ENCODE measurements at regions not wholly inside any gene's neighbourhood (a gene's known extent, or its start where the extent isn't known, plus 50 kb on each side); places are given as distances from the start of the nearest gene placed in this dataset.

DNA sequence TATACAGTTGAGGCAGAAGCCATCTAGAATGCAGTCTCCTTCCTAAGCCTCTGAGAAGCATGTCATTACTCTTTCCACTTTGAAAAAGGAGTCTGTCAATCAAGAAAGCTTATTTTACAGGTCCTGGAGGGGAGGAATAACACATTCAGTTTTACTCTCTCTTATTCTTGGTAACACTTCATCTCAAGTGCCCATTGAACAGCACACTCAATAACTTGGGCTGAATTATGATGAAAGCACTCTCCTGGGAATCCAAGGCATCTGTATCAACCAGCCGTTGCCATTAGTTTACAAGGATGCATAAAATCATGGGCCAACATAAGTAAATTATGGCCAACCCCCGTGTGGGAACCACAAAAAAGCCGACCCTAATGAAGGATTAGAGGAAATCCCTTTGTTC lies 282.4 kb downstream of the C4orf33 start:
- intact Hi-C loops (cut with DNase I), result no loop called here
- DNase-seq (ENCODE audit: low spot score), result no peak

DNA sequence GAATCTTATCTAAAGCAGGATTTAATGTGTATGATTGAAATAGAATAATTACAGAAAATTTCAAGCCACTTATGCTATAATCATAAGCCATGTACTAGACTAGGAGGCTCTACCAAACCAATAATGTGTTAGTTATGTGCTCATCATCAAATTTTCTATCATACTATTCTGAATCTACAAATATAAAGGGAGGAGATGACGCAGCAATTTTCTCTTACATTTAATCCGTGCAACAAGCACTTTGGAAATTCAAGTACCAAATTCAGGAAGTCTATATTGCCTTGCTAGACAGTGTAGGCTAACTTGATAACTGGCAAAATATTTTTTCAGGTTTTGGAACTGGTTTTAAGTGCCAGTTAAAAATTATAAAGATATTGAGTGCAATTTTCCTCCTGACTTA lies 283.5 kb downstream of the C4orf33 start:
- no peak for DNase-seq (ENCODE audit: low spot score)
- intact Hi-C loops (cut with DNase I), result no loop called here

DNA sequence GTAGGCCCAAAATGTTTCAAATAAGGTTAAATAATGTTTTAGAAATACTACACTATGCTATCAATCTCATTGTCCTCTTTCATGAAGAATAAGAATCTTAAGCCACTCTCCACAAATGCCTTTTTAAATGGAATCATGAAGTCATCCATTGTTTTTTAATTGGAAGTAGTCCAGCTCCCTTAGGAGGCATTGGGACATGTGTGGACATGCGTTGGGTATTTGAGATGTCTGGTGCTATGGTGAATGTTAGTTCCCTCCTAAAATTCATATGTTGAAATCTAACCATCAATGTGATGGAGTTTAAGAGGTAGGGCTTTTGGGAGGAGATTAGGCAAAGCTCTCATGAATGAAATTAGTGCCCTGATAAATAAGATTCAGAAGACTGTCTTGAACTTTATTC lies 289.0 kb downstream of the C4orf33 start:
- intact Hi-C loops (cut with DNase I), result no loop called here
- no peak for DNase-seq (ENCODE audit: low spot score)

DNA sequence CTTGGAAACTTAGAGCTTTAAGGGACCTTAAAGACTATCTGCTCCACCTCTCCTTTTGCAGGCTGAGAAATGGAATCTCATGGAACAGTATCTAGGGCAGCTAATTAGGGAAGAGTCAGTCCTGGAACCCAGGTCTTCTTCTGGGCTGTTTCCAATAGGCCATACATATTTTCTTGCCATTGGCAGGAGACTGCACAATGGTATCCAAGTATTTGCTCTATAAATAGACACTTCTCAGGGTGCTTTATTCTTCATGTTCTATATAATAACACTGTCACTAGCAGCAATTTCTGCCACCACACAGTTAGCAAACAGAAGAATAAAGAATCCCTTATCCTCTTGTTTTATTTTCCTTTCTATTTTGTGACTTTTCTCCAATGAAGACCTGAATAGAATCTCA lies 291.7 kb downstream of the C4orf33 start:
- intact Hi-C loops (cut with DNase I), result no loop called here

DNA sequence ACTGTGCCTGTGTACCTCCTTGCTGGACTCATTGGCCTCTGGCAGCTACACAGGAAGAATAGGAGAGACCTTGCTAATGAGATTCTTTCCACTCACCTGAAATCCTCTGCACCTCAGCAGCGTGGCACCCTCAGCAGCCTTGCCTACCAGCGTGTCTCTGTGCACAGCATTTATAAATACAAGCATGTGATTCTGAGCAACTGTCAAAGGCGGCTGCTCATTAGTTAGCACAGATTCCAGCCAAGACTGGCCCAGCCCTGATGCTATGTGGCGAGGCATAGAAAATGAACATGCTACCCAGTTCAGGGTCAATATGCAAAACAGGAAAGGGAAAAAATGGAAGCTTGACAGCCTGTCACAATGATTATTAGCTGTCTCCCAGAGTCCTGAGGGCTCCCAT lies 298.0 kb downstream of the C4orf33 start:
- intact Hi-C loops (cut with DNase I), result no loop called here
- no peak for DNase-seq (ENCODE audit: low spot score)

More for the DNA sequence above, 291.7 kb downstream of the C4orf33 start:
- no peak for DNase-seq (ENCODE audit: low spot score)

DNA sequence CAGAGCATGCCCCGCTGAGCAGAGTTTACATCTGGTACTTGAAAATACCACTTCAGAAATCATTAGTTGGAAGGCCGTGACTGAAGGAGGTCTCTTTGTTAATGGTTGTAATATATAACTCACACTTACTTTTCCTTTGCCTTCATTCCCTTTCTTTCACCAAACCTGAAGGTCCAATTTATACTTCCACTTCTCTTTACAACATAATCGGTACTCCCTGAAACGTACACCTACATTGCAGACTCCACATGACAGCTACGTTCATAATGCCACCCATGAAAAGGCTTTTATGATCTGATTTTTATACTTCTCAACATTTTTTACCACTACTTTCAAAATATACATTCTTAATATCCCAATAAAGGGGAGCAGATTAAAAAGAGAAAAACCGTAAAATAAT lies 298.7 kb downstream of the C4orf33 start:
- intact Hi-C loops (cut with DNase I), result no loop called here
- DNase-seq (ENCODE audit: low spot score), result no peak

DNA sequence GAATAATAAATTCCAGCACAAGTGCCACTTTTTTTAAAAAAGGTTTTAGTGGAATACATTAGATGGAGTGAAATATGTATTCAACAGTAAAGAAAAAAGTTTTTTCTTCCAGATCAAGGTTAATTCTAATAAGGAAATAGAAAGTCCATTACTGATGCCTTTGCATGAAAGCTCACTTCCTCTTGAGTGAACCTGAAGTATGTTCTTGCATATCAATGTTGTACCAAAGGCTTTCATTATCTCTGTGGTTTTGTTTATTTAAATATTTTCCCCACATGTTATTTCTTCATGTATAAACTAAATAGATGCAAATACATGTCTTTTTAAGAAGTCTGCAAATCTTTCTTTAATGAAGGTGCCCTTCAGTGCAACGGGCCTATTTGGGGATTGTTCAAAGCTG lies 307.9 kb downstream of the C4orf33 start:
- no peak for DNase-seq (ENCODE audit: low spot score)
- intact Hi-C loops (cut with DNase I), result no loop called here

DNA sequence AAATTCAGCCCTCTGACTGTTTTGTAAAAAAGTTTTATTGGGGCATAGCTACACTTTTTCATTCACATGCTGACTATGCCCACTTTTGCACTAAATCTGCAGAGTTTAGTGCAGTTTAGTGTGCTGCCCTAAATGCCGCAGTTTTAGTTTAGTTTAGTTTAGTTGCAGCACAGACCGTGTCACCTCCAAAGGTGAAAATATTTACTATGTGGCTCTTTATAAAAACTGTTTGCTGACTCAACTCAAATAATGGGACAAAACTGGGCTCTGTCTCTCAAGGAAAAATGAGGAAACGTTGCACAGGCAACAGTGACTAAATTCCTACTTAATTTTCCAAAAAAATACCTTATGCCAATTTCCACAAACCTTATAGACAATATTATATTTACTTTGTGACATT lies 314.2 kb downstream of the C4orf33 start:
- DNase-seq (ENCODE audit: low spot score), result no peak
- intact Hi-C loops (cut with DNase I), result no loop called here

DNA sequence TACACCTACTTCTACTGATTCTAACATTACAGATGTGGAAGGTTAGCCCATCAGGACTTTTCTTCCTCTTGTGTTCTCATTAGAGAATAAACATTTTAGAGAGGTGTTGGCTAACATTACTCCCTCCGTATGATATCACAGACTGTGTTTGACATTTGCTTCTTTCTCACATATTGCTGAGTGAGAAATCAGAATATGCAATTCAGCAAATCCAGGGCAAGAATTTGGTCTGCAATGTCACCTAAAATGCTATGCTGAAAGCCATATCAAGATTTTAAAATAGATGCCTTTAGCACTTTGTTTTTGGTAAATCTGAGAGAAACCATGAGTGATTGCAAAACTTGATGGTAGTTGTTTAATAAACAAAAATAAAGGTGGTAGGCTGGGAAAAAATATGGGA lies 319.1 kb downstream of the C4orf33 start:
- no peak for DNase-seq (ENCODE audit: low spot score)
- intact Hi-C loops (cut with DNase I), result no loop called here

DNA sequence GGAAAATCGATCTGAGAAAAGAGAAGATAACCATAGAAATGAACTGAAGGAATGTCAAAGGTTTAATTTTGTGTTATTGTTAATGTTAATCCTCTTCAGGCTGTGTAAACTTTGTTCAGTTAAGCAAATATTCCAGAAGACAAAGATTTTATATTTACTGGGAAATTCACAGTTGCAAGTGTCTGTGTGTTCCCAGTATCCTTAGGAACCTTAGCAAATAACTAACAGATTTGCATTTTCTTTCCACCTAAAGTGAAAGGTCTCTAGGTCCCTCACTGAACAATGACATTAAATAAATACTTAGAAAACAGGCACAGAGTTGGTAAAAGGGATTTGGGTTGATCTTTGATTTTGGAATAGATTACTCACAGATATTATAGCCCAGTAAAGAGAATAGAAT lies 324.7 kb downstream of the C4orf33 start:
- intact Hi-C loops (cut with DNase I), result no loop called here
- DNase-seq (ENCODE audit: low spot score), result no peak

DNA sequence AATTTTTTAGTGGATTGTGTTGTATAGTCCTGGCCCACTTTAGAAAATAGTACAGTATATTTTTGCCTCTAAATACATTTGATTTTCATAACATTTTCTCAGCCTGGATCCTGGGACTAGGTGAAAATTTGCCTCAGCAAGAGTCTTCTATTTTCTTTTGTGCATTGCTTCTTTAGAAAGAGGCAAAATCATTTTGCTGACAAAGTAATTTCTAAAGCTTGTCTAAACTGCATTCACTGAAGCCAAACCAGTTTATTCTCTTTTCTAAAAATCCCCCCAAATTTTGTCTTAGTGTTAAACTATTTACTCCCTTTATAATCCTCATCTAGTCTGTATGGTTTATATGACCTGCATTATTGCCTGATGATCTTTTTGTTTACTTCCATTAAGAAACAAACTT lies 326.3 kb downstream of the C4orf33 start:
- DNase-seq (ENCODE audit: low spot score), result no peak
- intact Hi-C loops (cut with DNase I), result loop anchor here in 1 of 2 donors (2.0 kb wide), 1 partner anchor 31 kb away; no protein-coding TSS in a partner anchor

DNA sequence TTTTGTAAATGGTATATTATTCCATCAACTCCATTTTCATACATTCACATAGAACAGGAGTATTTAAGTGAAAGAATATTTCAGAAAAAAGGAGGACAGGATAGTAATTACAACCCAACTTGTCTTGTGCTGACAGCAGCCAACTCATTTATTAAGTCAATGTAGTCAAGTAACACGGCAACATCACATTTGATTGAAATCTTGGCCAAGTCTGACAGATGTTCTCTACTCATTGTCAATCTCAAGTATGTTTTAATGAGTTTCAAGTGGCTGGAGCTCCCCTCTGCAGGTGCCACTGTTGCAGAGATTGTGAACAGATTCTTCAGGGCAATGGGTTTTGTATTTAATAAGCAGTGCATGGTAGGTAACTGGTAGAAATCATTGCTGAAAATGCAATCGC lies 332.5 kb downstream of the C4orf33 start:
- intact Hi-C loops (cut with DNase I), result no loop called here
- DNase-seq (ENCODE audit: low spot score), result no peak

DNA sequence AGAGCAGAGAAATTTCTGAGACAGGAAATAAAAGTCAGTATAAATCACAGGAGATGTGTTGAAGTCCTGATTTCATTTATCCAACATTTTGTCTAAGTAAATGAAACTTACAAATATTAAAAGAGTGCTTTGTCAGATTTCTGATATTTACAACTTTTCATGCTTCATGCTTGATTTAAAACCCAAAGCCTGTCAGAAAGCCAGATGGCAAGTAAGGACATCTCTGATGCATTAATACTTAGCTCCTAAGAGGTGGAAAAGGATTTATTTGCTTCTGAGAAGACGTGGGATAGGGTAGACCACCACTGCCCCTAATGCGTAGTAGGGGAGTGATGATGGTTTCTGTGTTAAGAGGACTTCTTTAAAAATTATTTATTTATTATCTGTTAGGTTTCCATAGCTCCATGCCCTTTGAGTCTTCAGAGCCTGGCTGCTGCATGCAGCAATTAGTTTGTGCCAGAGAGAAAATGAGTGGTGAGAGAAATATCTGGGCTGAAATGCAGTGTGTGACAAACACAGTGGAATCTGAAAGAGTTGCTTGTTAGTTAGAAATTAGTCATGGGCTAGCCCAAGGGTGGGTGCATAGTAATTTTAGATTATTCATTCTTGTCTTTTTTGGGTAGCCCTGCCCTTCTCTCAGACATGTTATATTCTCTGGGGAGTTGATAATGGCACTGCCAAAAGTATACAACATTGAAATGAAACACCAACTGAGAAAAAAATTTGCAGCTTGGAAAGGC lies 333.8 kb downstream of the C4orf33 start:
- intact Hi-C loops (cut with DNase I), result no loop called here
- DNase-seq (ENCODE audit: low spot score), result no peak

DNA sequence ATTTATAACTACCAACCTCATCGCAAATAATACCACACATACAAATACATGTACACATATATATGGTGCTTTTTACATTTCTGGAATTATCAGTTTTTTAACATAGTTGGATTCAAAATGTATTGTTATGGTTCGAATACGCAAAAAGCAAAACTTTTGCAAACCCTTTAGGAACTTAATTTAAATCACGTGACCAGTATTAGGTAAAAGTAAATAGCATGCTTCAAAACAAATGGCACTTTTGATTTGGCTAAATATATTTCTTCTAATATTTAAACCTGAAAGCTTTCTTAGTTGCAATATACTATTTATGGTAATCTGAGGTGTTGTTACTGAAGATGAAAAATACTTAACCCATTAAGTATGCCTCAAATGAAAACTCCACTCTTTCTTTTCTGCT lies 341.4 kb downstream of the C4orf33 start:
- intact Hi-C loops (cut with DNase I), result no loop called here
- DNase-seq (ENCODE audit: low spot score), result no peak

DNA sequence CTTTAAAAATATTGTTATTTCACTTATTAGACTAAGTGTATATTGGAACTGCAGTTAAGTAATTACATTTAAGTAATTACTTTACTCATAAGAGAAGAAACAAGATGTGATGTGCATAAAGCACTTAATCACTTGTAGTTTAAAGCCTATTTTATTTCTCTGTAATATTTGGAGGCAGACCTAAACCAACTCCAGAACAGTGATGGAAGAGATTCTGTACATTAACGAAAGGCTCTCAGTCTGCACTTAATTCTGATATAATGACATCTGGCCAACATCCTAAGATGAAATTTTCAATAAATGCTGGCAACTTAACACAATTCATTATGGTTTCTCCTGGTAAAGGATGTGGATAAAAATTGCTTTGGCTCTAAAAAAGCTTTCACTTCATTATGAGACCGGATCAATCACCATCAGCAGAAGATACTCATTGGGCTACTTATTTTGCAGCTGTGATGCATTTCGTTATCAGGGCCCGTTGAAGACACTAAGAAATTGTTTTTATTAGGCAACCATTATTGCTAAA lies 342.6 kb downstream of the C4orf33 start:
- DNase-seq (ENCODE audit: low spot score), result no peak
- intact Hi-C loops (cut with DNase I), result no loop called here

DNA sequence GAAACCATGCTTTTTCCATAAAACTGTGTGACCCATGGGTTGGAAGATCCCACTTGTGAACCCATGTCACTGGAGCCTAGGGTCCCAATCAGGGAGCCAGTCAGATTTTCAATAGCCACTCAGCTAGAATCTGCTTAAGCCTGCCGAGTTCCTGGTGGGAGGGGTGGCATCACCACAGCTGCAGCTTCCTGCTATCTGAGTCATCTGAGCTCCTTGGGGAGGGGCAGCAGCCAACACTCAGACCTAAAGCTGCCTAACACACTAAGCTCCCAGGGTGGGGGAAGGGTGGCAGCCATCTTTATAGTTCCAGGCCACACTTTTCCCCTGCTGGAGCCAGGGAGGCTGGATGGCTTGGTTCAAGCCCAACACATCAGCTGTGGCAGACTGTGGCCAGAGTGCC lies 350.1 kb downstream of the C4orf33 start:
- intact Hi-C loops (cut with DNase I), result no loop called here
- no peak for DNase-seq (ENCODE audit: low spot score)

DNA sequence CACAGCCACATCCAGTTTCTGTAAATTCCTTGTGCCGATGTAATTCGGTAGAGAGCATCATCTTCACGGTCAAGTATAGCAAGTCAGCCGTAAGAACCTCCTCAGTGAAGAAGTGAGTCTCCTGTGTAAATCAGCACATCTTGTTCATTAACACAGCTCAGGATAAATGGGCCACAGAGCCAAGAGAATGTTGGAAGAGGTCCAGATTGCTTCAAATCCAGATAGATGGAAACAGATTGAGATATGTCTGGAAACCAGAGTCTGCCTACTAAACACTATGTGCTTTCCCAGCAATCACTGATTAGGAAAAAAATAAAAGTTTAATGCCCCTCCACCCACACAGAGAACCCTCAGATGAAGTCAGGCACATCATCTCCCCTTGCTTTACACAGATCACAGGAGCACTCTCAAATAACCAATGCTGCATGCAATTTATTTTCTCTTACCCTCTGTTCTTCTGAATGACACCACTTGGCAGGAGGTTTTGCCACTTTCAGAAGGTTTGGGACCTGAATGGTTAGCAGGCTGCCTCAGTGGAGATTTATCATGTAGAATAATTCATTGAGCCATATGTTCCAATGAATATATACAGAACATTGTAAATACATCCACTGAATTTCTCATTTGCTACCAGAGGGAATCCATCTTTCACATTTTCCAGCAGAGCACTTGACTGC lies 357.7 kb downstream of the C4orf33 start:
- no peak for DNase-seq (ENCODE audit: low spot score)
- intact Hi-C loops (cut with DNase I), result no loop called here

DNA sequence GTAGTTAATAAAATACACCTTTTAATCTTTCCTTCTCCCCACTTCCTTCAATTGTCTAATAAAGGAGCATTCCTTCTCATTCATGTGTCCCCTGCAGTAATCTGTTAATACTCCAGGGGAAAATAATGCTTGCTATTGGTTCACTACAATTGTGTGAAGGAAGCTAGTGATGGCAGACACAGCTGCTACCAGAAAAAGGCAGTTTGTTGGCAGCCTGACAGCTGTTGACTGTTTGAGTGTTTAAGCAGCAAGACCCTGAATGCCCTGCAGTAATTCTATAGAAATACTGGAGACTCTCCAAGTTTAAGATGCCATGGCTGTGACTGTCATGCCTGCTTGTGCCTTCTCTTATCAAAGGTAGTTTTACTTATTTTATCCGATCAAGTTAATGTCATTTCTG lies 359.5 kb downstream of the C4orf33 start:
- intact Hi-C loops (cut with DNase I), result no loop called here
- DNase-seq (ENCODE audit: low spot score), result no peak

DNA sequence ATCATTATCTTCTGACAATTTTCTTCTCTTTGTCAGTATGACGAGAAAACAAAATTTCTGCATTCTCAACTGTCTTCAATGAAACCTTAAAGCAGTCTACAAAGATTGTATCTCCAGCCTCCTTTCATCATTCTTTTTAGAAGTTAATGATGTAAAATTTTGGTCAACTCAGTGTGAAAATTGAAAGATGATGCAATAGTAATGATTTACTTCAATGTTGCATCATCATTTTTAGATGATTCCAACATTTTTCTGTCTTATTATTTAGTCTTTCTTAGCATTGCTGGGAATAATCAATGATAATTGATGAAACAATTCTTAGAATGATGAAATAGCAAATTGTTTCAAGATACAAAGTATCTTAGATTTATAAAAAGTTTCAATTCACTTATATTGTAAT lies 372.7 kb downstream of the C4orf33 start:
- intact Hi-C loops (cut with DNase I), result no loop called here
- no peak for DNase-seq (ENCODE audit: low spot score)

DNA sequence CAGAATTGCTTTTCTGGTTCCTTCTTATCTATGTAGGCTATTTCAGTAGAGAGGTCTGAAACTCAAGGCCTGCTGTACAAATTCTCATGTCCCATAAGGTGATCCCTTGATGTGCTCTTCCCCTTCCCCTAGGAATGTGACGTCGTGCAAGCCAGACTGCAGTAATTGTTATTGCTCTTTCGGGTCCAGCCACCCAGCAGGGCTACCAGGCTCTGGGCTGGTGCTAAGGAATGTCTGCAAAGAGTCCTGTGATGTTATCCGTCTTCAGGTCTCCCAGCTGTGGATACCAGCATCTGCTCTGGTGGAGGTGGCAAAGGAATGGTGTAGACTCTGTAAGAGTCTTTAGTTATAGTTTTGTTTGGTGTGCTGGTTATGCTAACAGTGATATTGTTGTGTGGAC lies 378.7 kb downstream of the C4orf33 start:
- no peak for DNase-seq (ENCODE audit: low spot score)
- intact Hi-C loops (cut with DNase I), result no loop called here

DNA sequence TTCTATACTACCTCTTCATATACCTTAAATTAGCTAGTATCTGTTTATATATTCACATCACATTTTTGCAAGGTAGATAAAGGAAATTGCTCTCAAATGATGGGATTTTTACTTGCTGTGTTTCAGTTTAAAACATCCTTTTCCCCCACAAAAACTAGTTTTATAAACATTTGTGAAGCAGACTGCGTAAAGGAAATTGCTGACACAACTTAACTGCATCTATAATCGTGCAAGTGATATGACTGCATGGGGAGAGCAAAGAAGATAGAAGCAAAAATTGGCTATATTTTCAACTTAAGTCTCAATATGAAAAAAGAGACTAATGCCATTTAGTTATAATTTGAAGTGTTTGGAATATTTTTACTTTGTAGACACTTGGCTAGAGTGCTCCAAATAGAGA lies 385.2 kb downstream of the C4orf33 start:
- intact Hi-C loops (cut with DNase I), result no loop called here

More for the DNA sequence above, 385.2 kb downstream of the C4orf33 start:
- no peak for DNase-seq (ENCODE audit: low spot score)
